WTC11 (cell line): ENCODE measurements at regions not wholly inside any gene's neighbourhood (a gene's known extent, or its start where the extent isn't known, plus 50 kb on each side); places are given as distances from the start of the nearest gene placed in this dataset.

Experiments used
- ATAC-seq: fragments of 200-7000 bp; cut with Tn5 transposase; 2 replicates; pipeline ENCODE4 v1.10.0; 2021; ENCODE audit warnings: mild to moderate bottlenecking, moderate library complexity
- CTCF ChIA-PET: fragments of 300-600 bp; sonication (Branson Sonifier 250); formaldehyde crosslinking; loops from one replicate; lab custom pipeline; 2021; ENCODE audit warnings: antibody characterized with exemption; lab: Charles Lee
- POLR2A ChIA-PET: fragments of 350-600 bp; sonication (Branson Sonifier 250); formaldehyde crosslinking; loops from one replicate; lab custom pipeline; 2021; ENCODE audit warnings: antibody characterized with exemption; lab: Charles Lee
- DNase-seq: peaks from one replicate; pipeline ENCODE4 v3.0.0; 2021; ENCODE audit warnings: low spot score
- H3K27ac Mint-ChIP-seq: 2 replicates; pipeline ENCODE4 v1.8.0; 2021; ENCODE audit warnings: mixed read lengths
- H3K27me3 Mint-ChIP-seq: 2 replicates; pipeline ENCODE4 v1.8.0; 2021; ENCODE audit warnings: low read depth, mild to moderate bottlenecking, moderate library complexity, mixed read lengths
- H3K36me3 Mint-ChIP-seq: 2 replicates; pipeline ENCODE4 v1.8.0; 2021; ENCODE audit warnings: mixed read lengths
- H3K4me1 Mint-ChIP-seq: 2 replicates; pipeline ENCODE4 v1.8.0; 2022; ENCODE audit warnings: mixed read lengths
- H3K4me3 Mint-ChIP-seq: 2 replicates; pipeline ENCODE4 v1.8.0; 2021; ENCODE audit warnings: mild to moderate bottlenecking, moderate library complexity, mixed read lengths
- H3K9me3 Mint-ChIP-seq: 2 replicates; pipeline ENCODE4 v1.8.0; 2021; ENCODE audit warnings: mixed read lengths
- ATF1 ChIP-seq: sonication (generic); formaldehyde crosslinking; IDR thresholded peaks from 2 replicates; pipeline ENCODE4 v1.8.1; 2023; ENCODE audit warnings: mild to moderate bottlenecking, moderate library complexity, missing genetic modification reagents
- ATF3 ChIP-seq: sonication (generic); formaldehyde crosslinking; conservative IDR thresholded peaks from 2 replicates; pipeline ENCODE4 v1.8.1; 2022; ENCODE audit warnings: mild to moderate bottlenecking, missing genetic modification reagents
- E2F1 ChIP-seq: sonication (generic); formaldehyde crosslinking; IDR thresholded peaks from 2 replicates; pipeline ENCODE4 v1.8.0; 2022; ENCODE audit warnings: mild to moderate bottlenecking, missing genetic modification reagents
- ELF4 ChIP-seq: sonication (generic); formaldehyde crosslinking; IDR thresholded peaks from 2 replicates; pipeline ENCODE4 v1.8.1; 2022; ENCODE audit warnings: low read depth, mild to moderate bottlenecking, moderate library complexity, missing genetic modification reagents
- EMX1 ChIP-seq: fragments of 250-450 bp; sonication (Bioruptor Pico); IDR thresholded peaks from 2 replicates; pipeline ENCODE4 v1.8.0; 2021; ENCODE audit warnings: mild to moderate bottlenecking
- ESRRA ChIP-seq: sonication (generic); formaldehyde crosslinking; IDR thresholded peaks from 2 replicates; pipeline ENCODE4 v1.8.1; 2022; ENCODE audit warnings: mild to moderate bottlenecking, missing genetic modification reagents, borderline replicate concordance
- GABPB1 ChIP-seq: sonication (generic); formaldehyde crosslinking; IDR thresholded peaks from 2 replicates; pipeline ENCODE4 v1.8.1; 2023; ENCODE audit warnings: mild to moderate bottlenecking, missing genetic modification reagents
- KAT7 ChIP-seq: sonication (generic); formaldehyde crosslinking; IDR thresholded peaks from 2 replicates; pipeline ENCODE4 v1.8.1; 2023; ENCODE audit warnings: missing genetic modification reagents, mild to moderate bottlenecking, borderline replicate concordance
- NR3C1 ChIP-seq: sonication (generic); formaldehyde crosslinking; conservative IDR thresholded peaks from 2 replicates; pipeline ENCODE4 v1.8.1; 2023; ENCODE audit warnings: low read depth, mild to moderate bottlenecking, missing genetic modification reagents
- RELA ChIP-seq: sonication (generic); formaldehyde crosslinking; IDR thresholded peaks from 2 replicates; pipeline ENCODE4 v1.8.1; 2022; ENCODE audit warnings: missing genetic modification reagents, mild to moderate bottlenecking, borderline replicate concordance
- TEAD4 ChIP-seq: sonication (generic); formaldehyde crosslinking; IDR thresholded peaks from 2 replicates; pipeline ENCODE4 v1.8.0; 2022; ENCODE audit warnings: mild to moderate bottlenecking, missing genetic modification reagents
- ZNF317 ChIP-seq: sonication (generic); formaldehyde crosslinking; IDR thresholded peaks from 2 replicates; pipeline ENCODE4 v1.8.1; 2023; ENCODE audit warnings: low read depth, mild to moderate bottlenecking, moderate library complexity, missing genetic modification reagents, borderline replicate concordance
- ZNF396 ChIP-seq: fragments of 250-450 bp; sonication (Bioruptor Pico); IDR thresholded peaks from 2 replicates; pipeline ENCODE4 v1.8.0; 2021; ENCODE audit warnings: mild to moderate bottlenecking, moderate library complexity, borderline replicate concordance
- ZNF416 ChIP-seq: fragments of 250-450 bp; sonication (Bioruptor Pico); IDR thresholded peaks from 2 replicates; pipeline ENCODE4 v1.9.0; 2021; ENCODE audit warnings: mild to moderate bottlenecking, inconsistent platforms
- ZNF423 ChIP-seq: fragments of 250-450 bp; sonication (Bioruptor Pico); IDR thresholded peaks from 2 replicates; pipeline ENCODE4 v2.1.2; 2022; ENCODE audit warnings: mild to moderate bottlenecking, moderate library complexity
- ZNF512 ChIP-seq: sonication (generic); formaldehyde crosslinking; IDR thresholded peaks from 2 replicates; pipeline ENCODE4 v1.8.1; 2022; ENCODE audit warnings: missing genetic modification reagents, borderline replicate concordance
- TF ChIP-seq, protein P1 (sequence below): fragments of 250-450 bp; sonication (Bioruptor Pico); IDR thresholded peaks from 2 replicates; pipeline ENCODE4 v1.9.0; 2021; ENCODE audit warnings: mild to moderate bottlenecking, borderline replicate concordance
- TF ChIP-seq, protein P2 (sequence below): sonication (generic); formaldehyde crosslinking; conservative IDR thresholded peaks from 2 replicates; pipeline ENCODE4 v1.8.1; 2023; ENCODE audit warnings: mild to moderate bottlenecking, low read depth, missing genetic modification reagents, moderate library complexity

GRCh38 chrY:7334449-7334848 is 422.9 kb upstream of the AMELY start:
- POLR2A ChIA-PET = no interaction called here

More at GRCh38 chrY:7334449-7334848, 422.9 kb upstream of the AMELY start:
- TF ChIP-seq ZNF317 (no peak), ZNF396 (no peak), ATF3 (CRISPR knock-in tag) (no peak), ZNF423 (CRISPR knock-in tag) (no peak), ZNF512 (CRISPR knock-in tag) (no peak), ATF1 (CRISPR knock-in tag) (no peak), EMX1 (CRISPR knock-in tag) (no peak), KAT7 (CRISPR knock-in tag) (no peak), ELF4 (CRISPR knock-in tag) (no peak), NR3C1 (CRISPR knock-in tag) (no peak), GABPB1 (CRISPR knock-in tag) (no peak), RELA (CRISPR knock-in tag) (no peak), TEAD4 (CRISPR knock-in tag) (no peak), ZNF416 (CRISPR knock-in tag) (no peak), E2F1 (CRISPR knock-in tag) (no peak), ESRRA (CRISPR knock-in tag) (no peak)
- TF ChIP-seq, protein P1, sequence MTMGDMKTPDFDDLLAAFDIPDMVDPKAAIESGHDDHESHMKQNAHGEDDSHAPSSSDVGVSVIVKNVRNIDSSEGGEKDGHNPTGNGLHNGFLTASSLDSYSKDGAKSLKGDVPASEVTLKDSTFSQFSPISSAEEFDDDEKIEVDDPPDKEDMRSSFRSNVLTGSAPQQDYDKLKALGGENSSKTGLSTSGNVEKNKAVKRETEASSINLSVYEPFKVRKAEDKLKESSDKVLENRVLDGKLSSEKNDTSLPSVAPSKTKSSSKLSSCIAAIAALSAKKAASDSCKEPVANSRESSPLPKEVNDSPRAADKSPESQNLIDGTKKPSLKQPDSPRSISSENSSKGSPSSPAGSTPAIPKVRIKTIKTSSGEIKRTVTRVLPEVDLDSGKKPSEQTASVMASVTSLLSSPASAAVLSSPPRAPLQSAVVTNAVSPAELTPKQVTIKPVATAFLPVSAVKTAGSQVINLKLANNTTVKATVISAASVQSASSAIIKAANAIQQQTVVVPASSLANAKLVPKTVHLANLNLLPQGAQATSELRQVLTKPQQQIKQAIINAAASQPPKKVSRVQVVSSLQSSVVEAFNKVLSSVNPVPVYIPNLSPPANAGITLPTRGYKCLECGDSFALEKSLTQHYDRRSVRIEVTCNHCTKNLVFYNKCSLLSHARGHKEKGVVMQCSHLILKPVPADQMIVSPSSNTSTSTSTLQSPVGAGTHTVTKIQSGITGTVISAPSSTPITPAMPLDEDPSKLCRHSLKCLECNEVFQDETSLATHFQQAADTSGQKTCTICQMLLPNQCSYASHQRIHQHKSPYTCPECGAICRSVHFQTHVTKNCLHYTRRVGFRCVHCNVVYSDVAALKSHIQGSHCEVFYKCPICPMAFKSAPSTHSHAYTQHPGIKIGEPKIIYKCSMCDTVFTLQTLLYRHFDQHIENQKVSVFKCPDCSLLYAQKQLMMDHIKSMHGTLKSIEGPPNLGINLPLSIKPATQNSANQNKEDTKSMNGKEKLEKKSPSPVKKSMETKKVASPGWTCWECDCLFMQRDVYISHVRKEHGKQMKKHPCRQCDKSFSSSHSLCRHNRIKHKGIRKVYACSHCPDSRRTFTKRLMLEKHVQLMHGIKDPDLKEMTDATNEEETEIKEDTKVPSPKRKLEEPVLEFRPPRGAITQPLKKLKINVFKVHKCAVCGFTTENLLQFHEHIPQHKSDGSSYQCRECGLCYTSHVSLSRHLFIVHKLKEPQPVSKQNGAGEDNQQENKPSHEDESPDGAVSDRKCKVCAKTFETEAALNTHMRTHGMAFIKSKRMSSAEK = no peak
- TF ChIP-seq, protein P2, sequence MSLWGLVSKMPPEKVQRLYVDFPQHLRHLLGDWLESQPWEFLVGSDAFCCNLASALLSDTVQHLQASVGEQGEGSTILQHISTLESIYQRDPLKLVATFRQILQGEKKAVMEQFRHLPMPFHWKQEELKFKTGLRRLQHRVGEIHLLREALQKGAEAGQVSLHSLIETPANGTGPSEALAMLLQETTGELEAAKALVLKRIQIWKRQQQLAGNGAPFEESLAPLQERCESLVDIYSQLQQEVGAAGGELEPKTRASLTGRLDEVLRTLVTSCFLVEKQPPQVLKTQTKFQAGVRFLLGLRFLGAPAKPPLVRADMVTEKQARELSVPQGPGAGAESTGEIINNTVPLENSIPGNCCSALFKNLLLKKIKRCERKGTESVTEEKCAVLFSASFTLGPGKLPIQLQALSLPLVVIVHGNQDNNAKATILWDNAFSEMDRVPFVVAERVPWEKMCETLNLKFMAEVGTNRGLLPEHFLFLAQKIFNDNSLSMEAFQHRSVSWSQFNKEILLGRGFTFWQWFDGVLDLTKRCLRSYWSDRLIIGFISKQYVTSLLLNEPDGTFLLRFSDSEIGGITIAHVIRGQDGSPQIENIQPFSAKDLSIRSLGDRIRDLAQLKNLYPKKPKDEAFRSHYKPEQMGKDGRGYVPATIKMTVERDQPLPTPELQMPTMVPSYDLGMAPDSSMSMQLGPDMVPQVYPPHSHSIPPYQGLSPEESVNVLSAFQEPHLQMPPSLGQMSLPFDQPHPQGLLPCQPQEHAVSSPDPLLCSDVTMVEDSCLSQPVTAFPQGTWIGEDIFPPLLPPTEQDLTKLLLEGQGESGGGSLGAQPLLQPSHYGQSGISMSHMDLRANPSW (CRISPR knock-in tag) = no peak
- Mint-ChIP-seq H3K27ac (no peak overlapping the region), H3K27me3 (no peaks in the 10 kb centered on the region), H3K4me3 (no peak overlapping the region), H3K36me3 (no peaks in the 10 kb centered on the region), H3K9me3 (no peaks in the 10 kb centered on the region), H3K4me1 (no peaks in the 10 kb centered on the region)
- CTCF ChIA-PET = no interaction called here
- ATAC-seq = no peak
- DNase-seq = no peak
